Astrocyte (in vitro differentiated cells and primary cell): ENCODE measurements at regions not wholly inside any gene's neighbourhood (a gene's known extent, or its start where the extent isn't known, plus 50 kb on each side); places are given as distances from the start of the nearest gene placed in this dataset.

Experiments used
- DNase-seq: peaks from one replicate; pipeline ENCODE4 v3.0.0-alpha.2; 2010; ENCODE audit warnings: low read depth
- FAIRE-seq: peaks from 2 replicates; lab custom pipeline; 2011; peaks lifted over from hg19 to GRCh38; lab: Jason Lieb, UNC
- H2AFZ ChIP-seq: 2 replicates; pipeline ENCODE4 v1.6.0; 2012; ENCODE audit warnings: low read depth, low read length, inconsistent platforms
- H3K27ac ChIP-seq: 2 replicates; pipeline ENCODE4 v1.5.1; 2011; ENCODE audit warnings: low read depth, low read length, inconsistent platforms
- H3K27me3 ChIP-seq: 2 replicates; pipeline ENCODE4 v1.6.0; 2011; ENCODE audit warnings: low read length, inconsistent platforms; ENCODE audit not compliant: insufficient read depth
- H3K36me3 ChIP-seq: 2 replicates; pipeline ENCODE4 v1.5.1; 2011; ENCODE audit warnings: low read length, inconsistent platforms; ENCODE audit not compliant: insufficient read depth
- H3K4me1 ChIP-seq: 2 replicates; pipeline ENCODE4 v1.5.1; 2011; ENCODE audit warnings: low read length, inconsistent platforms; ENCODE audit not compliant: insufficient read depth
- H3K4me2 ChIP-seq: 2 replicates; pipeline ENCODE4 v1.6.0; 2012; ENCODE audit warnings: low read length, inconsistent platforms
- H3K4me3 ChIP-seq: 2 replicates; pipeline ENCODE4 v1.5.1; 2011; ENCODE audit warnings: low read depth, mild to moderate bottlenecking, low read length, inconsistent platforms; ENCODE audit not compliant: insufficient read depth
- H3K79me2 ChIP-seq: 2 replicates; pipeline ENCODE4 v1.6.0; 2012; ENCODE audit warnings: mild to moderate bottlenecking, low read length, inconsistent platforms; ENCODE audit not compliant: insufficient read depth
- H3K9ac ChIP-seq: 2 replicates; pipeline ENCODE4 v1.6.0; 2012; ENCODE audit warnings: mild to moderate bottlenecking, low read length, inconsistent platforms
- H3K9me3 ChIP-seq: 2 replicates; pipeline ENCODE4 v1.5.1; 2012; ENCODE audit warnings: low read depth, mild to moderate bottlenecking, low read length, inconsistent platforms; ENCODE audit not compliant: insufficient read depth
- H4K20me1 ChIP-seq: 2 replicates; pipeline ENCODE4 v1.6.0; 2012; ENCODE audit warnings: low read length, inconsistent platforms; ENCODE audit not compliant: insufficient read depth
- H3K27ac Mint-ChIP-seq: one replicate; pipeline ENCODE4 v1.8.0; 2021; ENCODE audit warnings: mild to moderate bottlenecking, mixed read lengths; ENCODE audit not compliant: unreplicated experiment
- H3K27me3 Mint-ChIP-seq: one replicate; pipeline ENCODE4 v1.8.0; 2021; ENCODE audit warnings: low read depth, mixed read lengths; ENCODE audit not compliant: unreplicated experiment
- H3K36me3 Mint-ChIP-seq: one replicate; pipeline ENCODE4 v1.8.0; 2021; ENCODE audit warnings: low read depth, mixed read lengths; ENCODE audit not compliant: unreplicated experiment
- H3K4me1 Mint-ChIP-seq: one replicate; pipeline ENCODE4 v1.8.0; 2021; ENCODE audit warnings: low read depth, mixed read lengths; ENCODE audit not compliant: unreplicated experiment
- H3K4me3 Mint-ChIP-seq: one replicate; pipeline ENCODE4 v1.8.0; 2021; ENCODE audit warnings: mild to moderate bottlenecking, moderate library complexity, mixed read lengths; ENCODE audit not compliant: unreplicated experiment
- H3K9me3 Mint-ChIP-seq: one replicate; pipeline ENCODE4 v1.8.0; 2021; ENCODE audit warnings: mild to moderate bottlenecking, mixed read lengths; ENCODE audit not compliant: unreplicated experiment
- EZH2 ChIP-seq: IDR thresholded peaks from 2 replicates; pipeline ENCODE4 v1.6.1; 2012; ENCODE audit warnings: mild to moderate bottlenecking, low read length, inconsistent platforms; ENCODE audit not compliant: insufficient read depth
- TF ChIP-seq, protein P1 (sequence below): IDR thresholded peaks from 2 replicates; pipeline ENCODE4 v1.5.1; 2011; ENCODE audit warnings: low read depth, mild to moderate bottlenecking, inconsistent platforms, low read length, moderate library complexity; ENCODE audit not compliant: insufficient read depth

- TF ChIP-seq, protein P1, sequence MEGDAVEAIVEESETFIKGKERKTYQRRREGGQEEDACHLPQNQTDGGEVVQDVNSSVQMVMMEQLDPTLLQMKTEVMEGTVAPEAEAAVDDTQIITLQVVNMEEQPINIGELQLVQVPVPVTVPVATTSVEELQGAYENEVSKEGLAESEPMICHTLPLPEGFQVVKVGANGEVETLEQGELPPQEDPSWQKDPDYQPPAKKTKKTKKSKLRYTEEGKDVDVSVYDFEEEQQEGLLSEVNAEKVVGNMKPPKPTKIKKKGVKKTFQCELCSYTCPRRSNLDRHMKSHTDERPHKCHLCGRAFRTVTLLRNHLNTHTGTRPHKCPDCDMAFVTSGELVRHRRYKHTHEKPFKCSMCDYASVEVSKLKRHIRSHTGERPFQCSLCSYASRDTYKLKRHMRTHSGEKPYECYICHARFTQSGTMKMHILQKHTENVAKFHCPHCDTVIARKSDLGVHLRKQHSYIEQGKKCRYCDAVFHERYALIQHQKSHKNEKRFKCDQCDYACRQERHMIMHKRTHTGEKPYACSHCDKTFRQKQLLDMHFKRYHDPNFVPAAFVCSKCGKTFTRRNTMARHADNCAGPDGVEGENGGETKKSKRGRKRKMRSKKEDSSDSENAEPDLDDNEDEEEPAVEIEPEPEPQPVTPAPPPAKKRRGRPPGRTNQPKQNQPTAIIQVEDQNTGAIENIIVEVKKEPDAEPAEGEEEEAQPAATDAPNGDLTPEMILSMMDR = peak; percentile 88
- TF ChIP-seq EZH2 = no peak
- no peaks in the 10 kb centered on the region for H3K27me3 ChIP-seq
- H3K9ac ChIP-seq = no peak overlapping the region
- peak overlapping the region; percentile 2 for H3K27ac Mint-ChIP-seq
- peak overlapping the region; percentile 58 for H2AFZ ChIP-seq
- no peak overlapping the region for H3K4me3 Mint-ChIP-seq
- no peaks in the 10 kb centered on the region for H3K4me1 Mint-ChIP-seq
- no peaks in the 10 kb centered on the region for H3K9me3 Mint-ChIP-seq
- H3K36me3 Mint-ChIP-seq = no peaks in the 10 kb centered on the region
- H4K20me1 ChIP-seq = no peaks in the 10 kb centered on the region
- no peaks in the 10 kb centered on the region for H3K4me1 ChIP-seq
- no peaks in the 10 kb centered on the region for H3K27me3 Mint-ChIP-seq
- no peaks in the 10 kb centered on the region for H3K9me3 ChIP-seq
- no peaks in the 10 kb centered on the region for H3K36me3 ChIP-seq
- H3K79me2 ChIP-seq = no peaks in the 10 kb centered on the region
- H3K27ac ChIP-seq = no peak overlapping the region
- H3K4me3 ChIP-seq = no peak overlapping the region
- FAIRE-seq = no peak
- peak; percentile 55 for DNase-seq
- no peak overlapping the region for H3K4me2 ChIP-seq
These were observed 303.5 kb upstream of the SMIM30 start for GRCh38 chr7:113421696-113422330.

- no peak for FAIRE-seq
- no peak overlapping the region for H3K4me3 Mint-ChIP-seq
- H3K4me1 ChIP-seq = no peaks in the 10 kb centered on the region
- no peaks in the 10 kb centered on the region for H3K9me3 ChIP-seq
- no peak for TF ChIP-seq EZH2
- TF ChIP-seq, protein P1 = no peak
- no peak overlapping the region for H3K4me2 ChIP-seq
- no peak overlapping the region for H3K27ac Mint-ChIP-seq
- H3K79me2 ChIP-seq = no peaks in the 10 kb centered on the region
- H3K27ac ChIP-seq = no peak overlapping the region
- H3K27me3 ChIP-seq = no peaks in the 10 kb centered on the region
- no peaks in the 10 kb centered on the region for H3K27me3 Mint-ChIP-seq
- H3K9me3 Mint-ChIP-seq = no peaks in the 10 kb centered on the region
- no peaks in the 10 kb centered on the region for H3K36me3 Mint-ChIP-seq
- H3K4me1 Mint-ChIP-seq = peaks cover 4% of the 10 kb centered on the region
- H3K4me3 ChIP-seq = no peak overlapping the region
- H2AFZ ChIP-seq = no peak overlapping the region
- H3K9ac ChIP-seq = no peak overlapping the region
- H3K36me3 ChIP-seq = no peaks in the 10 kb centered on the region
- no peaks in the 10 kb centered on the region for H4K20me1 ChIP-seq
- no peak for DNase-seq
These were observed 296.2 kb upstream of the SMIM30 start for GRCh38 chr7:113414401-113415035.

GRCh38 chr7:113412410-113412809 is 294.1 kb upstream of the SMIM30 start:
- FAIRE-seq = peak; percentile 17

More at GRCh38 chr7:113412410-113412809, 294.1 kb upstream of the SMIM30 start:
- Mint-ChIP-seq H3K9me3 (no peaks in the 10 kb centered on the region), H3K4me3 (no peak overlapping the region), H3K36me3 (no peaks in the 10 kb centered on the region), H3K27ac (no peak overlapping the region), H3K27me3 (no peaks in the 10 kb centered on the region), H3K4me1 (peaks cover 4% of the 10 kb centered on the region)
- Histone ChIP-seq H3K4me3 (no peak overlapping the region), H3K4me1 (no peaks in the 10 kb centered on the region), H3K36me3 (no peaks in the 10 kb centered on the region), H4K20me1 (no peaks in the 10 kb centered on the region), H3K79me2 (no peaks in the 10 kb centered on the region), H3K4me2 (no peak overlapping the region), H3K27ac (no peak overlapping the region), H3K27me3 (no peaks in the 10 kb centered on the region), H2AFZ (no peak overlapping the region), H3K9ac (no peak overlapping the region), H3K9me3 (no peaks in the 10 kb centered on the region)
- DNase-seq = no peak
- TF ChIP-seq, protein P1 = no peak
- no peak for TF ChIP-seq EZH2
